ENCODE measurements at regions not wholly inside any gene's neighbourhood (a gene's known extent, or its start where the extent isn't known, plus 50 kb on each side); places are given as distances from the start of the nearest gene placed in this dataset.

GRCh38 chr12:39003541-39004155, 98.3 kb upstream of the CPNE8 start:
- Histone ChIP-seq H3K4me1 (ENCODE audit: control insufficient read depth in 5 of 5, insufficient read depth in 5 of 5, low read length in 5 of 5) (no peaks in the 10 kb centered on the region), H3K9ac (ENCODE audit: insufficient read depth in 1 of 2, low read length in 2 of 2) (no peak overlapping the region), H3K9me3 (ENCODE audit: control insufficient read depth in 4 of 4, insufficient read depth in 3 of 4, low read length in 3 of 4) (no peaks in the 10 kb centered on the region), H3K4me3 (no peak overlapping the region), H3K36me3 (ENCODE audit: control insufficient read depth in 4 of 4, insufficient read depth in 4 of 4, low read length in 4 of 4) (no peaks in the 10 kb centered on the region), H3K27ac (ENCODE audit: low read depth in 1 of 2, low read length in 1 of 2) (no peak overlapping the region), H3K27me3 (ENCODE audit: control insufficient read depth in 3 of 3, insufficient read depth in 3 of 3, low read length in 2 of 3) (no peaks in the 10 kb centered on the region)
- ATAC-seq (ENCODE audit: insufficient read depth, low FRiP score) (no peak), DNase-seq (no peak)
- no peak for TF ChIP-seq CTCF (IDR thresholded peaks at IDR 0.05; ENCODE audit: control extremely low read depth, extremely low read depth)
- 49 to 72% methylated on average over 3 of the region's 3 CpGs for WGBS, 2 donors

- Histone ChIP-seq H3K9me3 (ENCODE audit: control insufficient read depth in 4 of 4, insufficient read depth in 3 of 4, low read length in 3 of 4) (no peaks in the 10 kb centered on the region), H3K4me3 (no peak overlapping the region), H3K4me1 (ENCODE audit: control insufficient read depth in 5 of 5, insufficient read depth in 5 of 5, low read length in 5 of 5) (no peaks in the 10 kb centered on the region), H3K27me3 (ENCODE audit: control insufficient read depth in 3 of 3, insufficient read depth in 3 of 3, low read length in 2 of 3) (no peaks in the 10 kb centered on the region), H3K9ac (ENCODE audit: insufficient read depth in 1 of 2, low read length in 2 of 2) (no peak overlapping the region), H3K27ac (ENCODE audit: low read depth in 1 of 2, low read length in 1 of 2) (no peak overlapping the region), H3K36me3 (ENCODE audit: control insufficient read depth in 4 of 4, insufficient read depth in 4 of 4, low read length in 4 of 4) (no peaks in the 10 kb centered on the region)
- 84 to 85% methylated on average over 3 of the region's 3 CpGs for WGBS, 2 donors
- DNase-seq (no peak), ATAC-seq (ENCODE audit: insufficient read depth, low FRiP score) (no peak)
- no peak for TF ChIP-seq CTCF (IDR thresholded peaks at IDR 0.05; ENCODE audit: control extremely low read depth, extremely low read depth)
These were observed 95.0 kb upstream of the CPNE8 start for GRCh38 chr12:39000370-39000769.

GRCh38 chr12:38998887-38999482, 93.6 kb upstream of the CPNE8 start:
- no peak overlapping the region for H3K9ac ChIP-seq (ENCODE audit: insufficient read depth in 1 of 2, low read length in 2 of 2)
- H3K4me3 ChIP-seq = no peak overlapping the region
- no peaks in the 10 kb centered on the region for H3K36me3 ChIP-seq (ENCODE audit: control insufficient read depth in 4 of 4, insufficient read depth in 4 of 4, low read length in 4 of 4)
- H3K9me3 ChIP-seq (ENCODE audit: control insufficient read depth in 4 of 4, insufficient read depth in 3 of 4, low read length in 3 of 4) = no peaks in the 10 kb centered on the region
- DNase-seq = no peak
- 76 to 89% methylated on average over 2 of the region's 2 CpGs for WGBS, 2 donors
- H3K27me3 ChIP-seq (ENCODE audit: control insufficient read depth in 3 of 3, insufficient read depth in 3 of 3, low read length in 2 of 3) = no peaks in the 10 kb centered on the region
- H3K4me1 ChIP-seq (ENCODE audit: control insufficient read depth in 5 of 5, insufficient read depth in 5 of 5, low read length in 5 of 5) = no peaks in the 10 kb centered on the region
- H3K27ac ChIP-seq (ENCODE audit: low read depth in 1 of 2, low read length in 1 of 2) = no peak overlapping the region
- no peak for ATAC-seq (ENCODE audit: insufficient read depth, low FRiP score)
- no peak for TF ChIP-seq CTCF (IDR thresholded peaks at IDR 0.05; ENCODE audit: control extremely low read depth, extremely low read depth)

- WGBS, 2 donors = 51 to 62% methylated on average over 3 of the region's 3 CpGs
- ATAC-seq (ENCODE audit: insufficient read depth, low FRiP score) = no peak
- TF ChIP-seq CTCF (IDR thresholded peaks at IDR 0.05; ENCODE audit: control extremely low read depth, extremely low read depth) = no peak
These were observed 89.9 kb upstream of the CPNE8 start for GRCh38 chr12:38995249-38995648.

More at GRCh38 chr12:38995249-38995648, 89.9 kb upstream of the CPNE8 start:
- H3K27me3 ChIP-seq (ENCODE audit: control insufficient read depth in 3 of 3, insufficient read depth in 3 of 3, low read length in 2 of 3) = no peaks in the 10 kb centered on the region
- H3K9ac ChIP-seq (ENCODE audit: insufficient read depth in 1 of 2, low read length in 2 of 2) = no peak overlapping the region
- no peaks in the 10 kb centered on the region for H3K36me3 ChIP-seq (ENCODE audit: control insufficient read depth in 4 of 4, insufficient read depth in 4 of 4, low read length in 4 of 4)
- no peaks in the 10 kb centered on the region for H3K4me1 ChIP-seq (ENCODE audit: control insufficient read depth in 5 of 5, insufficient read depth in 5 of 5, low read length in 5 of 5)
- peaks cover 0 to 3% (median 0%) of the 10 kb centered on the region in 4 donors for H3K9me3 ChIP-seq (ENCODE audit: control insufficient read depth in 4 of 4, insufficient read depth in 3 of 4, low read length in 3 of 4)
- DNase-seq = no peak
- no peak overlapping the region for H3K27ac ChIP-seq (ENCODE audit: low read depth in 1 of 2, low read length in 1 of 2)
- no peak overlapping the region for H3K4me3 ChIP-seq
